Lower lobe of right lung (tissue), 2 donors: ENCODE measurements at regions not wholly inside any gene's neighbourhood (a gene's known extent, or its start where the extent isn't known, plus 50 kb on each side); places are given as distances from the start of the nearest gene placed in this dataset.

Source experiments
- ATAC-seq, 2 donors: fragments of 200-7000 bp; cut with Tn5 transposase; one replicate each; pipeline ENCODE4 v1.9.1; 2020 to 2022; ENCODE audit warnings: mild to moderate bottlenecking in 2 of 2, moderate library complexity in 2 of 2
- DNase-seq: peaks from one replicate; pipeline ENCODE4 v3.0.0-alpha.2; 2020
- H3K27ac ChIP-seq: fragments of 200-600 bp; one replicate; pipeline ENCODE4 v1.8.0; 2022
- H3K27me3 ChIP-seq: fragments of 200-600 bp; one replicate; pipeline ENCODE4 v1.8.0; 2022; ENCODE audit warnings: low read depth
- H3K36me3 ChIP-seq: fragments of 200-600 bp; one replicate; pipeline ENCODE4 v1.8.0; 2022; ENCODE audit warnings: mild to moderate bottlenecking
- H3K4me1 ChIP-seq: fragments of 200-600 bp; one replicate; pipeline ENCODE4 v1.8.0; 2022
- H3K4me3 ChIP-seq: fragments of 200-600 bp; one replicate; pipeline ENCODE4 v1.8.0; 2022; ENCODE audit warnings: mild to moderate bottlenecking
- H3K9me3 ChIP-seq: fragments of 200-600 bp; one replicate; pipeline ENCODE4 v1.8.0; 2022
- intact Hi-C: fragments of 100-400 bp; cut with DNase I; formaldehyde crosslinking; loops from one replicate; pipeline ENCODE4 v1.11.0; 2022
- TF ChIP-seq, protein P1 (sequence below): fragments of 200-600 bp; IDR thresholded peaks from one replicate; pipeline ENCODE4 v1.8.0; 2022; ENCODE audit warnings: antibody characterized with exemption, mild to moderate bottlenecking
- donor health status: DM: no; HTN: yes; CAD: no; lungs with severe emphysema.

DNA sequence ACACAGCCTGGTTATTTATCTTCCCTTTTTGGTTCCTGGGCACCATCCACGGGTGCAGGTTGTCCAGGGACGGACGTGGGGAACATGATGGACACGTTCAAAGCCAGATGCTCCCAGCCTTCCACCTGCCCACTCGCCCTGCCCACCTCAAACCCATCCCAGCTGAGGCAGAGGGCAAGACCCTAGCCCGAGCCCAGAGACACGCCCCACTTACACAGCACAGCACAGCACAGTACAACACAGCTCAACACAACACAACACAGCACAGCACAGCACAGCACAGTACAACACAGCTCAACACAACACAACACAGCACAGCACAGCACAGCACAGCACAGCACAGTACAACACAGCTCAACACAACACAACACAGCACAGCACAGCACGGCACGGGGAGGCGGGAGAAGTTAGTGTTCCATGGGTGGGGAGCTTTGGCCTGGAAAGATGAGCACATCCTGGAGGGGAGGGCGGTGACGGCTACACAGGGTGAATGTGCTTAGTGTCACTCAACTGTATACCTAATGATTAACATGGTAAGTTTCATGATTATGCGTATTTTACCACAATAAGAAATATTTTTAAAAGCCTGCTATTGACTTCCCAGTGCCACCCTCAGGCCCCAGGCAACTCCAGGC lies 1507.5 kb downstream of the BRD1 start:
- no peaks in the 10 kb centered on the region for H3K4me1 ChIP-seq
- intact Hi-C loops, result no loop called here
- TF ChIP-seq, protein P1, sequence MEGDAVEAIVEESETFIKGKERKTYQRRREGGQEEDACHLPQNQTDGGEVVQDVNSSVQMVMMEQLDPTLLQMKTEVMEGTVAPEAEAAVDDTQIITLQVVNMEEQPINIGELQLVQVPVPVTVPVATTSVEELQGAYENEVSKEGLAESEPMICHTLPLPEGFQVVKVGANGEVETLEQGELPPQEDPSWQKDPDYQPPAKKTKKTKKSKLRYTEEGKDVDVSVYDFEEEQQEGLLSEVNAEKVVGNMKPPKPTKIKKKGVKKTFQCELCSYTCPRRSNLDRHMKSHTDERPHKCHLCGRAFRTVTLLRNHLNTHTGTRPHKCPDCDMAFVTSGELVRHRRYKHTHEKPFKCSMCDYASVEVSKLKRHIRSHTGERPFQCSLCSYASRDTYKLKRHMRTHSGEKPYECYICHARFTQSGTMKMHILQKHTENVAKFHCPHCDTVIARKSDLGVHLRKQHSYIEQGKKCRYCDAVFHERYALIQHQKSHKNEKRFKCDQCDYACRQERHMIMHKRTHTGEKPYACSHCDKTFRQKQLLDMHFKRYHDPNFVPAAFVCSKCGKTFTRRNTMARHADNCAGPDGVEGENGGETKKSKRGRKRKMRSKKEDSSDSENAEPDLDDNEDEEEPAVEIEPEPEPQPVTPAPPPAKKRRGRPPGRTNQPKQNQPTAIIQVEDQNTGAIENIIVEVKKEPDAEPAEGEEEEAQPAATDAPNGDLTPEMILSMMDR, result no peak
- ATAC-seq, result no peak
- H3K27ac ChIP-seq, result no peak overlapping the region
- no peak overlapping the region for H3K4me3 ChIP-seq
- no peaks in the 10 kb centered on the region for H3K36me3 ChIP-seq
- H3K27me3 ChIP-seq, result peaks cover 4% of the 10 kb centered on the region
- no peak for DNase-seq
- no peaks in the 10 kb centered on the region for H3K9me3 ChIP-seq

DNA sequence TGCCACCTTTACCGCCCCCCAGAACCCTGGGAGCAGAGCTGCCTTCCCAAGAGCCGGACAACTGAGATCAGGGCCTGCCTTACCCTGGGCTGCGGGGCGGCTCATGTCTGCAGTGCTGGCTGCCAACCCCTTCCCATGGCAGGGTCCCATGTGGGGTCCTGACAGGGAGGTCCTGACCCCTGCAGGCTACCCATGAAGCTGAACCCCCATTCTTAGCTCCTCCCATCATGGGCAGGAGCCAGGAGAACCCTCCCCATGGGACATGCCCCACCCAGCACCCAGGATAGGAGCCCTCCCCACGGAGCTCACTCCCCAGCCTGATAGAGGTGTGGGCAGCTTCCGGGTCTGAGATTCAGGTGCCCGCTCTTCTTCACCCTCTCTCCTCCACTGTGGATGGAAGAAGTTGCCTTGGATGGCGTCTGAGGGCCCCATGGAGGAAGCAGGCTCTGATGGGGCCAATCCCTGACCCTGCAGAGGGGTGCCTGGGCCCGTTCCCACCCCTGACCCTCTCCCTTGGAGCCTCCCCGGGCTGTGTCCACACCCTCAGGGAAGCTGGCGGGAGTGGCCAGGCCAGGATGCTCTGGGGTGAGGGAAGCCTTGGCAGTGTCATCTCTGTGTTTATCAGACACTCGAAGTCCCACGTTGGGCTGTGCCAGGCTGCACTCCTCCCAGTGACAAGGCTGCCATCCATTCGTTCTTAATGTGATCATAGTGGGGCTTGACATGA lies 1508.2 kb downstream of the BRD1 start:
- Histone ChIP-seq H3K27ac (no peak overlapping the region), H3K9me3 (no peaks in the 10 kb centered on the region), H3K27me3 (peaks cover 4% of the 10 kb centered on the region), H3K36me3 (no peaks in the 10 kb centered on the region), H3K4me1 (no peaks in the 10 kb centered on the region), H3K4me3 (no peak overlapping the region)
- intact Hi-C loops, result no loop called here
- DNase-seq, result peak; percentile 32
- no peak for ATAC-seq
- TF ChIP-seq, protein P1, result no peak

DNA sequence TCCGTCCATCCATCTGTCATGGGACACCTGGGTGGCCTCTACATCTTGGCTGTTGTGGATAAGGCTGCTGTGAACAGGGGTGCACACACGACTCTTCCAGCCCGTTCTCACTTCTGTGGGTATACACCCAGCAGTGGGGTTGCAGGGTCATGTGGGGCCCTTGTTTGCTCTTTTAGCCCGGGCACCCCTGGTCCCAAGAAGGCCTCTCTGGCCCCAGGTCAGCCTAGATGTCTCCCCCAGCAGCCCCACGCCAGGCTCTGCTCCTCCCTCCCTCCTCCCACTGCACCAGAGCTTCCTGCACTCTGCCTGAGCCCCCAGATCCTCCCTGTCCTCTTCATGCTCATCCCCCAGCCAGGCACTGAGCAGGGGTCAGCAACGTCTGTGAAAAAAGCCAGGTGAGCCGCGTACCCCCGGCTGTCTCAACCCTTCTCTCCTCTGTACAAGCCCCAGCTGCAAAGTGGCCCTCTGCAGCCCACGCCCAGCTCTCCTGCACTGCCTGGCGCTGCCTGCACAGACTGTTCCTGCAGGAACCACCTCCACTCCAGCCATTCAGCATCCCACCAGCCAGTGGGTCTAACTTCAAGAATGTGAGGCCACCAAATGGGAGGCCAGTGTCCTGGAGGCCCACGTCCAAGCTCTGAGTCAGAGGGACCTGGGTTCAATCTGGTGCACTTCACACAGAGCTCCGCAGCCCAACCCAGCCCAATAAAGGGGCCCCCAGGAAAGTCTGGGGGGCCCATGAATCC lies 1508.9 kb downstream of the BRD1 start:
- no peak overlapping the region for H3K4me3 ChIP-seq
- intact Hi-C loops, result no loop called here
- DNase-seq, result peak; percentile 35
- no peaks in the 10 kb centered on the region for H3K9me3 ChIP-seq
- TF ChIP-seq, protein P1, result no peak
- no peak overlapping the region for H3K27ac ChIP-seq
- no peak for ATAC-seq
- no peaks in the 10 kb centered on the region for H3K36me3 ChIP-seq
- H3K4me1 ChIP-seq, result no peaks in the 10 kb centered on the region
- peaks cover 4% of the 10 kb centered on the region for H3K27me3 ChIP-seq

DNA sequence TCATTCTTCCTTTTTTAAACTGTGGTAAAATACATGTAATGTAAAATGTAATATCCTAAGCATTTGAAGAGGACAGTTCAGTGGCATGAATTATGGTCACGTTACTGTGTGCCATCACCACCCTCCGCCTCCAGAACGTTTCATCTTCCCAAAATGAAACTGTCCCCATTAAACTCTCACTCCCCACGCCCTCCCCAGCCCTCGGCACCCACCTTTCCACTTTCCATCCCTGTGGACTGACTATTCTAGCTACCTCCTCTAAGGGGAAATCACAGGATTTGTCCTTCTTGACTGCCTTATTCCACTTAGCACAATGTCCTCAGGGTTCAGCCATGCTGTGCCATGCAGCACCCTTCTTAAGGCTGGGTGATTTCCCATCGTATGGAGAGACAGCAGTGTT lies 1509.5 kb downstream of the BRD1 start:
- Histone ChIP-seq H3K9me3 (no peaks in the 10 kb centered on the region), H3K36me3 (no peaks in the 10 kb centered on the region), H3K27ac (no peak overlapping the region), H3K4me1 (no peaks in the 10 kb centered on the region), H3K27me3 (peaks cover 4% of the 10 kb centered on the region), H3K4me3 (no peak overlapping the region)
- DNase-seq (no peak), ATAC-seq (no peak)
- intact Hi-C loops, result no loop called here
- TF ChIP-seq, protein P1, result no peak

DNA sequence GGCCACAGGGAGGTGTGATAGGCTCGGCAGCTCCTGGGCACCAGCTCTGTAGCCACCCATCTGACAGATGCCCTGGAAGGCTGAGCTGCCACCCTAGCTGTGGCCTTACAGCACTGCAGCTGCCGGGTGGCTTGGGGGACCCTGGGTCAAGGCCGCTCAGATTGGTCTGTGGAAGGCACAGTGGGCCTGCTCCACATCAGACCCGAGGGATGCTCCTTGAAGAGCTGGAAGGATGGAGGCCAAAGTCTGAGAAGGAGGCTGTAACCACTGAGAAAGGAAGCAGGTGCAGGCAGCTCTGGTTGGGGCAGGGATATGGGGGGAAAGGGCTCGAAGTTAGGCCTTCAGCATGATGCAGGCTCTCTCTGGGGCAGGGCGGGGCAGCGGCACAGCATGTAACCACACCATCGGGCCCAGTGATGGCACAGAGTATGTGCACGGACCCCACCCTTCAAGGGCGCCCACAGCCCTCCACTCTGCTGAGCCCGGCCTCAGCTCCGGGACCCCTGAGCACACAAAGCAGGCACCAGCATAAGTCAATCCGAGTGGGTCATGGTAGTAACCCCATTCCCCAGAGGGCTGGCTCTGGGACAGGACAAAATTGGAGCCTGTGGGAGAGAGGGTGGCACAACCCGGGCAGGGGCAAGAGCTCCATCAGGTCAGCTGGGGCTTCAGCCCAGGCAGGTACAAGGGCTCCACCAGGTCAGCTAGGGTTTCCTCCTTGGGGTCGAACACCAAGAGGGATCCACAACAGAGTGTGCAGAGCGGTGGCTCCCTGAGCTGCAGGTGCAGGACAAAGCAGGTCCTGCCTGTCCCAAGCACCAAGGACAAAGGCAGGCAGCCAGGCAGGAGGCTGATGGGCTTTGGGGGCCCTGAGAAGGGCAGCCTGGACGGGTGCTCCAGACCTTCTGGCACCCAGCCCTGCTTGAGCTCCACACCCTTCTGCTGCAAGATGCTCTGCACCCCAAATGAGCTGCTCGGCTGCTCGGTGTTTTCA lies 1511.1 kb downstream of the BRD1 start:
- Histone ChIP-seq H3K27ac (no peak overlapping the region), H3K27me3 (peaks cover 4% of the 10 kb centered on the region), H3K36me3 (no peaks in the 10 kb centered on the region), H3K4me1 (no peaks in the 10 kb centered on the region), H3K4me3 (no peak overlapping the region), H3K9me3 (peaks cover 12% of the 10 kb centered on the region)
- intact Hi-C loops, result no loop called here
- no peak for ATAC-seq
- TF ChIP-seq, protein P1, result no peak
- peak; percentile 32 for DNase-seq
